ENCODE measurements at regions not wholly inside any gene's neighbourhood (a gene's known extent, or its start where the extent isn't known, plus 50 kb on each side); places are given as distances from the start of the nearest gene placed in this dataset.

- no peak for DNase-seq (ENCODE audit: low read depth)
These were observed 183.1 kb downstream of the ZNF330 start for GRCh38 chr4:141403782-141404181.

DNA sequence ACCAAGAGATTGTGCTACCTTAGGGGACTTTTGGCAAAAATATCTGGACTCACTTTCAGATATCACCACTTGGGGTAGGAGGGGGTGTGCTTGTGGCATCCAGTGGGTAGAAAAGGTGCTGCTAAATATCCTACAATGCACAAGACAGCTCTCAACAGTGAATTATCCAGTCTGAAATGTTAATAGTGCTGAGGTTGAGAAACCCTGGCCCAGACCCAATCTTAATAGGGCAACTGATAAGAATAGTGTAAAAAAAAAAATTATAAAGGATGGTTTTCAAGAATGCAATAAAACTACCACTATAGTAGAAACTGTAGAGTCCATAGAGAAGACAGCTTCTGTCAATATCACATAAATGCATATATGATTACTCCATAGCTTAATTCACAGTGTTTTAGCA lies 185.5 kb downstream of the ZNF330 start:
- no peak for DNase-seq (ENCODE audit: low read depth)

GRCh38 chr4:141409556-141409955 lies 188.9 kb downstream of the ZNF330 start:
- no peak for DNase-seq (ENCODE audit: low read depth)

GRCh38 chr4:141410839-141411238 lies 190.1 kb downstream of the ZNF330 start:
- peak; percentile 69 for DNase-seq (ENCODE audit: low read depth)

GRCh38 chr4:141411936-141412335 lies 191.2 kb downstream of the ZNF330 start:
- DNase-seq (ENCODE audit: low read depth), result no peak

DNA sequence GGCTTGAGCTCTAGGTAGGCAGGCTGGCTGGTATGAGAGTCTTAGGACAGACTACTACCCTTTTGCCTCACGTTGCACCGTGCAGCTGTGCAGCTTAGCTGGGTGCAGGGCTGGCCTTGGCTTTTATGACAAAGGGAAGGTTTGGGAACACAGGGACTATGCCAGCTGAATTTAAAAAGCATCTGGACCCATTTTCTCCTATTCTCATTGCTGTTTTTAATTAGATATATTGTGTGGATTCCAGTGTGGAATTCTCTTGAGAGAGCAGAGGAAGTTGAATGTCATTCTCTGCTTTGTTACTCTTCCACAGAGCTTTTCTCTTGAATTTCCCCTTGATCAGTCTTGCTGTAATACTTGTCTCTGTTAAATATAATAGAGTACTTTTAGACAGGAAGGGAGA lies 192.7 kb downstream of the ZNF330 start:
- no peak for DNase-seq (ENCODE audit: low read depth)

DNA sequence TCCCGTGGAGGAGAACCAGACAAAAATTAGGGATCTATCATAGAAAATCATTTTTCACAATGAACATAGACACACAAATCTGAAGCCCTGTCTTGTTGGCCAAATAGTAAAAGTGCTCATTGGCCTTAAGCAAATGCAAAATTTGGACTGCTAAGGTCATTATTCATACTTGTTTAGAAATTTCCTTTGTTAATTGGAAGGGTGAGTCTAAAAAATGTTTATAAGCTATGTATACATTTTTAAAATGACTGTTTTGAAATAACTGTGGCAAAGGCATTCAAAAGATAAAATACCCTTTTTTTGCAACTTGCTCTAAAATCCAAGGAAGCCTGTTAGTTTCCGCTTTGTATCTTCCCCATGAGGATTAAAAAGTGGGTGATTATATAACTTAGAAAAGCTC lies 195.0 kb downstream of the ZNF330 start:
- DNase-seq (ENCODE audit: low read depth), result no peak

DNA sequence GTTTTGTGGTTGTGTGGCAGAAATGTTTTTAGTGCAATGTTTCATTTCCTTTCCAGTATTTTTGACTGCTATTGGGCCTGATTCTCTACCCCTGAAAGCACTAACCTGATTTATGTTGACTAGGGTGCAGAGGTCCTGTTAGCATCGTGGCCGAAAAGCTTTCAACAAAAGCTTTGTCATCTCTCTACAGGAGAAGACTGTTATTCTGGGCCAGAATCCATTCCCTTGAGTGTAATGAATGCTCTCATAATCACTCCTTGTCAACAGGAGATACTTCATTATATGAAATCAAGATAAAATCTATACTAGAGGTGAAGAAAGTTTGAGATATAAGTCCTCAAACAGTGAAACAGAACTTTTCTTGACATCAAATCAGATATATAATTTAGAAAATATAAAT lies 195.5 kb downstream of the ZNF330 start:
- no peak for DNase-seq (ENCODE audit: low read depth)

- DNase-seq (ENCODE audit: low read depth), result no peak
These were observed 196.1 kb downstream of the ZNF330 start for GRCh38 chr4:141416677-141417363.

GRCh38 chr4:141417387-141417786 lies 196.7 kb downstream of the ZNF330 start:
- no peak for DNase-seq (ENCODE audit: low read depth)

DNA sequence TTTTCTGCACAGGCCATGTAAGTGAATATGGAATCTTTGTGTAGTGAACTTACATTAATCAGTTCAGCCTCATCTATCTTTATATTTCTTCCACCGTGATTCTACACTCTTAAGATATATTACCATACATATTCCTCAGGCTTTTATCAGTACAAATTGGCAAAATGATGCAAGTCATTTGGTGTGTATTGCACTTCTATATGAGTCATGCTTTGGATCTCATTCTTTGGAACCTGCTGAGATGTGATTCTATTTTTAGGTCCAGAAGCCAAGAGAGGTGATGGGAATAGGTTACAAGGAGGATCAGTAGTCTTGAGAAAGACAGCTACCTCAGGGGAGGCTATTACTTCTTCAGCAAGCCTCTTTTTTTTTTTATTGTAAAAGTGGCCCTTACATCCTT lies 204.4 kb downstream of the ZNF330 start:
- DNase-seq (ENCODE audit: low read depth), result no peak

- DNase-seq (ENCODE audit: low read depth), result no peak
These were observed 207.1 kb downstream of the ZNF330 start for GRCh38 chr4:141427726-141428296.

DNA sequence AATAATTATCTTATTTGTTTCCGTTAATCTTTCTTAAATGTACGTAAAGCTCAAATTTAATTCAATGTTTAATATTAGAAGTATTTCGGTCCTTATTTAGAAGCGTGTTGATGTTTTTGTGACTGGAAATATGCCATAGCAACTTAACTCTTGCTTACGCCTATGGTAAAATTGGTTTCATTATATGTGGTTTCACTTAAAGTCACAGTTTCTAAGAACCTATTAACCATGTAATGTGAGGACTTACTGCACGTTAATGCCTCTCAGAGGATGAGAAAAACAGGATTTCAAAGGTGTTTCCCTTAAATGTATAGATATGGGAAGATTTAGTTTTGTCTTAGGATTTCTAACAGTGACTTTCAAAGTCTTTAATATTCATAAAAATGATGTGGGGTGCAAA lies 206.4 kb upstream of the IL15 start:
- DNase-seq (ENCODE audit: low read depth), result no peak

- no peak for DNase-seq (ENCODE audit: low read depth)
These were observed 205.7 kb upstream of the IL15 start for GRCh38 chr4:141430686-141431085.

- DNase-seq (ENCODE audit: low read depth), result no peak
These were observed 204.2 kb upstream of the IL15 start for GRCh38 chr4:141432000-141432712.

DNA sequence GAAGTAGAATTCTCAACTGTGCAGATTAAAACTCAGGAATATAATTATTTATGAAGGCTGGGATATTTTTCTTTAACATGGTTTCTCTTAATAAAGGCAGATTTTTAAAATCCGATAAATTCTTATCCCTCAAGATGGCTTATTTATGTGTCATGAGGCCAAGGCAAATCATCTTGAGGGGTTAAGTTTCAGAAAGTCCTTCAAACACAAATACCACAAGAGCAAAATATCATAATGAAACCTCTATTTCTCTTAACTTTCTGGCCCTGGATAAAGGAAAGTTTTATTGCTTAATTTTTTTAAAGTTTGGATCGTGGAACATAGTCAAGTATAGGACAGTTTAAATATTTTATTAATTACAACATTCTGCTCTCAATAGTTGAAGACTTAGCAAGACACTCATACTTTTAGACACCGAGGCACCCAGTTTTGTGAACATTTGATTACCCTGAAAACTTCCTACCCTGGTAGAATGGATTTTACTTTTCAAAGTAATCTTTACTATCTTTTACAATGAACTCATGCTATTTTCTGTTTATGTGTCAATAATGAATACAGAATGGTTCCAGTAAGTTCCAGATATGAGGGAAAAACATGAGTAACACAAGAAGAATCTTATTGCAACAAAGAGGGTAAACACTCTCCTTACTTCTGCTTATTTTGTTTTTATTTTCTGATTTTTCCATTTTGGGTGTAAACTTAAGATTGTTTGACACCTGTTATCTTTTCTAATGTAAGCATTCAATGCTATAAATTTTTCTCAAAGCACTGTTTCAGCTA lies 200.7 kb upstream of the IL15 start:
- DNase-seq (ENCODE audit: low read depth), result no peak

GRCh38 chr4:141439223-141439622 lies 197.2 kb upstream of the IL15 start:
- no peak for DNase-seq (ENCODE audit: low read depth)

GRCh38 chr4:141447761-141448160 lies 188.6 kb upstream of the IL15 start:
- no peak for DNase-seq (ENCODE audit: low read depth)

GRCh38 chr4:141448490-141448889 lies 187.9 kb upstream of the IL15 start:
- DNase-seq (ENCODE audit: low read depth), result no peak

- DNase-seq (ENCODE audit: low read depth), result no peak
These were observed 186.5 kb upstream of the IL15 start for GRCh38 chr4:141449927-141450326.

DNA sequence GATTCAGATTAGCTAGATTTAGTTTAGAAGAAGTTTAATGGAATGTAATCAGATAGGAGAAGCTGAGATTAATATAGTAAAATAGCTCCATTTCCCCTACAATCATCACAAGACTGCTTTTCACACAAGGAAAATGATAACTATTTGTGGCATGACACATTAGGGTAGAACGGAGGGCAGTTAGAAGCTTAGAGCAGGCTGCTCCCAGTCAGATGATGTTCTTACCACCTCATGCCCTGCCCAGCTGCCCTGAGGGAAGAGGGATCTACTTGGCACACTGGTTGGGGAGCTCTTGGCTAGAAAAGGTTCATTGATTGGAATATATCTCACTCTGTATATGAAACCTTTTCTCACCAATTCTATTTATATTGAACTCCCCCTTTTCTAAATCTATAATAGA lies 180.7 kb upstream of the IL15 start:
- no peak for DNase-seq (ENCODE audit: low read depth)

GRCh38 chr4:141457653-141458052 lies 178.7 kb upstream of the IL15 start:
- no peak for DNase-seq (ENCODE audit: low read depth)

DNA sequence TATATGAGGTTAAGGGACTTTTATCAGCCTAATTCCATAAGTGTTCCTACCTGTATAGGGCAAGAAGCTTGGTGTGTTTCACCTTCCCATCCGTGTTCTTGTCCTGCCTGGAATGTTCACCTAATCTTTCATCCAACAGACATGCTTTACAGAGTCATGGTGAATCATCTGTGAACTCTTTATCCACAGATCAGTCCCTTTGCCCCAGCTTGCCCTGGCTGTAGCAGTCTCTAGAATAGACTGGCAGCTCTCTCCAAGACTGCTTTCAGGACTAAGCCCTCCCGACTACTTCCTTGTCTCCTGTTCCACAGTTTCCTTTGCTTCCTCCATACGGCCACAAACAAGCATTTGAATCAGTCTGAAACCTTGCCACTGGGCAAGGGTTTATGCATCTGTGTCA lies 177.9 kb upstream of the IL15 start:
- no peak for DNase-seq (ENCODE audit: low read depth)

Data from HS-27A (cell line).